Activated naive CD4-positive, alpha-beta T cell treated with anti-CD3 and anti-CD28 coated beads for 36 hours (primary cell): ENCODE measurements at regions not wholly inside any gene's neighbourhood (a gene's known extent, or its start where the extent isn't known, plus 50 kb on each side); places are given as distances from the start of the nearest gene placed in this dataset.
"Not testable (repeated sequence)": the region's sequence is repeated elsewhere in the genome, so short reads cannot be mapped to it uniquely, and the experiment has no call there.

ENCODE experiments used
- CTCF ChIA-PET: fragments of 350-600 bp; sonication (Branson Sonifier 250); formaldehyde crosslinking; loops from one replicate; lab custom pipeline; 2021; ENCODE audit warnings: antibody characterized with exemption; lab: Charles Lee
- DNase-seq: peaks from one replicate; pipeline ENCODE4 v3.0.0-alpha.2; 2020
- H3K27ac Mint-ChIP-seq: one replicate; pipeline ENCODE4 v1.8.0; 2021; ENCODE audit warnings: mild to moderate bottlenecking, mixed read lengths
- H3K27me3 Mint-ChIP-seq: one replicate; pipeline ENCODE4 v1.8.0; 2021; ENCODE audit warnings: low read depth, mixed read lengths
- H3K36me3 Mint-ChIP-seq: one replicate; pipeline ENCODE4 v1.8.0; 2021; ENCODE audit warnings: low read depth, mixed read lengths
- H3K4me1 Mint-ChIP-seq: one replicate; pipeline ENCODE4 v1.8.0; 2021; ENCODE audit warnings: low read depth, mixed read lengths
- H3K4me3 Mint-ChIP-seq: one replicate; pipeline ENCODE4 v1.8.0; 2021; ENCODE audit warnings: mild to moderate bottlenecking, moderate library complexity, mixed read lengths
- H3K9me3 Mint-ChIP-seq: one replicate; pipeline ENCODE4 v1.8.0; 2021; ENCODE audit warnings: mixed read lengths
- intact Hi-C: fragments of 100-400 bp; cut with micrococcal nuclease; formaldehyde crosslinking; loops from one replicate; pipeline ENCODE4 v1.15.1; 2023

DNA sequence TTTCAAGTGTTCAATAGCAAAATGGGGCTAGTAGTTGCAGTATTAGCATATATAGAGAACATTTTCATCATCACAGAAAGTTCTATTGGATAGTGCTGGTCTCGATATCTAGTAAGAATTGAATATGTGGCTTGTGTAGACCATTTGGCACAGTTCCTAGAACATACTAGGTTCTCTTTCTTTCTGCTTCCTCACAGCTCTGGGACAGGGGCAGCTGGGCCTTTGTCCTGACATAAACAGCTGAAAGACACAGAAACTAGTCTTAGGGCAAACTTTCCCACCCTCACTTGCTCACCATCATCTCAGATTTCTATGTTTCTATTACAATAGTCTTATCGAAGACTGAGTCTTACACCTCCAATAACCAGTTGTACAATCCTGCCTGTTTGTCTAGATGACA, 63.7 kb upstream of the DLG1 start:
- no peak for DNase-seq
- no peak overlapping the region for H3K4me3 Mint-ChIP-seq
- no peaks in the 10 kb centered on the region for H3K4me1 Mint-ChIP-seq
- H3K9me3 Mint-ChIP-seq = peaks cover 20% of the 10 kb centered on the region
- intact Hi-C loops = no loop called here
- CTCF ChIA-PET = no interaction called here
- H3K36me3 Mint-ChIP-seq = peaks cover 3% of the 10 kb centered on the region
- H3K27ac Mint-ChIP-seq = no peak overlapping the region
- H3K27me3 Mint-ChIP-seq = no peaks in the 10 kb centered on the region

DNA sequence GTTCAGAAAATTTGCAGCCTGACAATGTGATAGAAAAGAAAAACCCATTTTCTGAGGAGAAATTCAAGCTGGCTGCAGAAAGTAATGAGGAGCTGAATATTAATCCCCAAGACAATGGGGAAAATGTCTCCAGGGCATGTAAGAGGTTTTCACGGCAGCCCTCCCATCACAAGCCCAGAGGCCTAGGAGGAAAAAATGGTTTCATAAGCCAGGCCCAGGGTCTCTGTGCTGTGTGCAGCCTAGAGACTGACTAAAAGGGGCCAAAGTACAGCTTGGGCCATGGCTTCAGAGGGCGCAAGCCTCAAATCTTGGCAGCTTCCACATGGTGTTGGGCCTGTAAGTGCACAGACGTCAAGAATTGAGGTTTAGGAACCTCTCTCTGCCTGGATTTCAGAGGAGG, 61.7 kb upstream of the DLG1 start:
- H3K4me3 Mint-ChIP-seq, H3K27ac Mint-ChIP-seq, DNase-seq, H3K4me1 Mint-ChIP-seq, H3K36me3 Mint-ChIP-seq, intact Hi-C loops, CTCF ChIA-PET, H3K27me3 Mint-ChIP-seq: not testable (repeated sequence)
- H3K9me3 Mint-ChIP-seq = peaks cover 20% of the 10 kb centered on the region

DNA sequence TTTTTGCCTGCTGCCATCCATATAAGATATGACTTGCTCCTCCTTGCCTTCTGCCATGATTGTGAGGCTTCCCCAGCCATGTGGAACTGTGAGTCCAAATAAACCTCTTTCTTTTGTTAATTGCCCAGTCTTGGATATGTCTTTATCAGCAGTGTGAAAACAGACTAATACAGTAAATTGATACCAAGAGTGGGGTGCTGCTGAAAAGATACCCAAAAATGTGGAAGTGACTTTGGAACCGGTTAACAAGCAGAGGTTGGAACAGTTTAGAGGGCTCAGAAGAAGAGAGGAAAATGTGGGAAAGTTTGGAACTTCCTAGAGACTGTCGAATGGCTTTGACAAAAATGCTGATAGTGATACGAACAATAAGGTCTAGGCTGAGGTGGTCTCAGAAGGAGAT, 61.1 kb upstream of the DLG1 start:
- H3K27ac Mint-ChIP-seq, H3K4me1 Mint-ChIP-seq, CTCF ChIA-PET, H3K27me3 Mint-ChIP-seq, H3K36me3 Mint-ChIP-seq, DNase-seq, H3K4me3 Mint-ChIP-seq, intact Hi-C loops: not testable (repeated sequence)
- H3K9me3 Mint-ChIP-seq = peaks cover 20% of the 10 kb centered on the region

DNA sequence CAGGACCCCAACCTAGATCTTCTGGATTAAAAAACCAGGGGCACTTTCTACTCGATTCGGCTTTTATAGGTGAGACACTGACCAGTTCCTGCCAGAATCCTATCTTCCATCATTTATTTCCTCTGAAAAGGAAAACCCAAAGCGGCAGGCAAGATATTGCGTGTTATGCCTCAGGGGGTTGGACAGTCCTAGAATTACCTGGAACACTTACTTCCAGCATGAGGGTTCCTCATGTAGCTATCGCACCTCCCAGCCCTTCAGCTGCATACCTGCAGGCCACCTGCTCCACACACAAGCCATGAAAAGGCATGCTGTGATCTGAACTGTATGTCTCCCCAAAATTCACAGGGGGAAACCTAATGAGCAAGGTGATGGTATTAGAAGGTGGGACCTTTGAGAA, 58.3 kb upstream of the DLG1 start:
- CTCF ChIA-PET = no interaction called here
- Mint-ChIP-seq H3K27me3 (no peaks in the 10 kb centered on the region), H3K36me3 (peaks cover 3% of the 10 kb centered on the region), H3K27ac (no peak overlapping the region), H3K4me1 (no peaks in the 10 kb centered on the region), H3K9me3 (peaks cover 20% of the 10 kb centered on the region), H3K4me3 (no peak overlapping the region)
- no peak for DNase-seq
- intact Hi-C loops = no loop called here

DNA sequence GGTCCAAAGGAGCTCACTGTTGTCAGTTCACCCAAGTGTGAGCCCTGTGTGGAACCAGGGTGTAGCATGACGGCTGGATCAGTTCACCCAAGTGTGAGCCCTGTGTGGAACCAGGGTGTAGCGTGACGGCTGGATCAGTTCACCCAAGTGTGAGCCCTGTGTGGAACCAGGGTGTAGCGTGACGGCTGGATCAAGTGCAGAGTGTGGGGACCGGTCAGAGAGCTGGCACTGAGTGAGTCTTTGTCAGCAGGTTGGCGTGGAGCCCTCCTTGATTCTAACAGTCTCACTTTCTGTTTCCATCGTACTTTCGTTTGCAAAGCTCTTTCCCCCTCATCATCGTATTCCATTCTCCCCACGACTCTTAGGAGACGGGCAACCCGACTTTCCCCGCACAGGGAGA, 57.9 kb upstream of the DLG1 start:
- H3K36me3 Mint-ChIP-seq = peaks cover 2% of the 10 kb centered on the region
- no peaks in the 10 kb centered on the region for H3K27me3 Mint-ChIP-seq
- H3K4me1 Mint-ChIP-seq = no peaks in the 10 kb centered on the region
- intact Hi-C loops = no loop called here
- CTCF ChIA-PET = no interaction called here
- no peak for DNase-seq
- H3K4me3 Mint-ChIP-seq = no peak overlapping the region
- peaks cover 18% of the 10 kb centered on the region for H3K9me3 Mint-ChIP-seq
- H3K27ac Mint-ChIP-seq = no peak overlapping the region

DNA sequence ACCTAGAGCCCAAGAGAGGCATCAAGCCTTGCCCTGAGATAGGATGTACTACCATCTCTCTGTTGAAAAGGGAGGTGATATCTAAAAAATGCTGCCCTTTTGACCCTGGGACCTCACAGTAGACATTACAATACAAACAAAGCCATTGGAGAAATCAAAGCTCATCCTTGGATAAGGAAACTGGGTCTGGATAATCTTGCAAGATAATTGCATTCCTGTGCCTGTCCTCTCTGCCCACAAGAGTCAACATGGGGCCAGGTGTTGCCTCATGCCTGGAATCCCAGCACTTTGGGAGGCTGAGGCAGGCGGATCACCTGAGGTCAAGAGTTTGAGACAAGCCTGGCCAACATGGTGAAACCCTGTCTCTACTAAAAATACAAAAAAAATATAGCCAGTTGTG, 57.3 kb upstream of the DLG1 start:
- Mint-ChIP-seq H3K36me3 (no peaks in the 10 kb centered on the region), H3K4me1 (no peaks in the 10 kb centered on the region), H3K9me3 (peaks cover 13% of the 10 kb centered on the region), H3K4me3 (no peak overlapping the region), H3K27me3 (no peaks in the 10 kb centered on the region), H3K27ac (no peak overlapping the region)
- CTCF ChIA-PET = no interaction called here
- intact Hi-C loops = no loop called here
- DNase-seq = no peak

DNA sequence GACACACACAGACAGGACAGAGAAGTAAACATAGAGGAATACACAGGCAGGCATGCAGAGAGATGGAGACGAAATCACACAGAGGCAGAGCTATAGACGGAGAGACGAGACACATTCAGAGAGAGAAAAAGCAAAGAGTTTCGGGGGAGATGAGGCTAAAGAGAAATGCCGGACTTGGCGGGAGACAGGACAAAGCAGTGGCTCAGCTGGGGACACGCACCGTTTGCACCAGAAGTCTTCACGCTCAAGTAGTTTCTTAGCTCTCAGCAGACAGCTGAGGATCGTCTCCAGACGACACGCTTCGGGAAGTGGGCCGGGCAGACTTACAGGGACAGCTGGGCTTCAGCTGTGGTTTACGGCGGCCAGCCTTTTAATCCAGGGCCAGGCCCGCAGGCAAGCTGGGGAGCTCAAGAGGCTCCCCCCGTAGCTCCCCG, 56.2 kb upstream of the DLG1 start:
- intact Hi-C loops = no loop called here
- H3K4me3 Mint-ChIP-seq = no peak overlapping the region
- peaks cover 3% of the 10 kb centered on the region for H3K9me3 Mint-ChIP-seq
- CTCF ChIA-PET = no interaction called here
- no peaks in the 10 kb centered on the region for H3K27me3 Mint-ChIP-seq
- H3K4me1 Mint-ChIP-seq = no peaks in the 10 kb centered on the region
- DNase-seq = no peak
- H3K36me3 Mint-ChIP-seq = no peaks in the 10 kb centered on the region
- H3K27ac Mint-ChIP-seq = no peak overlapping the region

DNA sequence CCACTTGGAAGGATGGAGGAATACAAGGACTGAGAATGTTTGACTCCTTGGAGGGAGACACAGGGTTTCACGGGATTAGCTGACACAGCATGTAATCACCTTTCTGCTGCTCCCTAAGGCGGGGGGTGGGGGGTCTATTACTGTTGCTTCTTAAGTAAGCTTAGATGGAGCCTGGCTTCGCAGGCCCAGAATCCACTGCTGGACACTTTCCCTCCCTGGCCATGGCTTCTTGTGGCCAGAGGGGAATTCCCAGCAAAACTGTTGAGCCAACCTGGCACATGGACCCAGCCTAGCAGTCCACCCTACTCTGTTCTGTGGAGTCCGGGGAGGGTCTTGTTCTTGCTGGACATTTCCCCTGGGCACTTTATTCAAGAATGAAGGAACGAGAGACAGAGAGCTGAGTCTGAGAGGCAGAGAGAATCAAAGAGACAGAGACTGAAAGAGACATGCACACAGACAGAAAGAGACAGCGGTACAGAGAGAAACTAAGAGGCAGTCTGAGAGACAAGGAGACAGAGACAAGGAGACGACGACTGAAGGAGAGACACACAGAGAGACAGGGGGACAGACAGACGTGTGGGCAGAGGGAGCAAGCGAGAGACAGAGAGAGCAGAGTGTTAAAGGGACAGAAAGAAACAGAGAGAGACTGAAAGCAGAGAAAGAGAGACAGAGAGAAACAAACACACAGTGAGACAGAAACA, 55.6 kb upstream of the DLG1 start:
- intact Hi-C loops = no loop called here
- H3K27ac Mint-ChIP-seq = no peak overlapping the region
- CTCF ChIA-PET = no interaction called here
- no peak overlapping the region for H3K4me3 Mint-ChIP-seq
- no peaks in the 10 kb centered on the region for H3K36me3 Mint-ChIP-seq
- no peaks in the 10 kb centered on the region for H3K27me3 Mint-ChIP-seq
- no peak for DNase-seq
- H3K4me1 Mint-ChIP-seq = no peaks in the 10 kb centered on the region
- H3K9me3 Mint-ChIP-seq = no peaks in the 10 kb centered on the region

DNA sequence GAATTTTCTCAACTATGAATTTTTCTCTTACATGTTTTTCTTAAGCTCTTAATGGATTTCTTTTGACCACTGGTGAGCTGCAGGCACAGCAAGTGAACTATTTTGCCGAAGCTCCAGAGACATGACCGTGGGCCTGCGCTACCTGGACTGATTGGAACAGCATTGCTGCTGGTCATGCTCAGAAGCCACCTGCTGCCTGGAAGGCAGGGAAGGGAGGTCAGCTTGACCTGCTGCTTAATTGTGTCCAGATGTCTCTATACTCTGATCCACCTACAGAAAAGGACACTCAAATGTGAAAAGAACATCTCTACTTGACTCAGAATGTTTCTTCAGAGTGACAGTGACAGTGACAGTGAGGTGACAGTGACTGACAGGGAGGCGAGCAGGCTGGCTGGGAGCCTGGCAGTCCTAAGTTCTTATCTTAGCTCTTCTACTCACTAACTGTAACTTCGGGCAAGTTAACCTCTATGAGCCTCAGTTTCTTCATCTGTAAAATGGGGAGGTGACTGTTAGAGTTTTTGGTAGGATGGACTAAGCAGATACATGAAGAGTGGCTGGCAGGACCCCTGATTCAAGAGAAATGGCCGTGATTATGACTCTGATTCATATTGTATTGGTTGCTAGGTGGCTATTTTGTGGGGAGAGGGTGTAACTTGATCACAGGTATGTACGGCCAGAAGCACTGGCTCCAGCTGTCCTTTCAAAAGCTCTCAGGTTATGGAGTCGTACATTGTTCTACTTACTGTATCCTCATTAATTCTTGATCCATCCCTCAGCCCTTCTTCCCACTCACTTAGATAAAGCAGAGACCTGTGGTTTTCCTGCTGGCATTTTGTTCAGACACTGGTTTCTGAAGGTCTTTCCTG, 54.8 kb upstream of the DLG1 start:
- Mint-ChIP-seq H3K4me3 (no peak overlapping the region), H3K27ac (no peak overlapping the region), H3K4me1 (no peaks in the 10 kb centered on the region), H3K36me3 (no peaks in the 10 kb centered on the region), H3K27me3 (no peaks in the 10 kb centered on the region), H3K9me3 (no peaks in the 10 kb centered on the region)
- intact Hi-C loops = no loop called here
- no peak for DNase-seq
- CTCF ChIA-PET = no interaction called here

DNA sequence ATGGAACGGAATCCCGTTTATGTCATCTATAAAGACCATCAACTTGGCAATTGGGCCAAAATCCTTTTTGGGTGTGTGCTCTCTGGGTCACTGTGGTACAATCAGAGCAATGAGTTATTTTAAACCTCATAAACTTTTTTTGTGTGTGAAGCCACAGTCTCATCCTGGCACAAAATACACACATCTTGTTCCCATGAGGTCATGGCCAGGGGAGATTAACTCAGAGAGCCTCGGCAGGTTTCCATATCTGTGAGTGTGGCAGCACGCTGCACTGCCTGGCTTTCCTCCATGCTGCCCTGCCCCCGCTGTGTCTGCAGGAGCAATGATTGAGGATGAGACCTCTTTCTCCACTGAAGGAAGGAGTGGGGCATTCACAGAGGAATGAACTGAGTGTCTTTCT, 54.0 kb upstream of the DLG1 start:
- CTCF ChIA-PET = interaction anchor here (0.6 kb wide), 1 partner anchor 251 kb away, joined by 4 read pairs; no protein-coding TSS in a partner anchor
- H3K4me3 Mint-ChIP-seq = no peak overlapping the region
- intact Hi-C loops = no loop called here
- H3K36me3 Mint-ChIP-seq = no peaks in the 10 kb centered on the region
- no peak for DNase-seq
- H3K27ac Mint-ChIP-seq = no peak overlapping the region
- H3K27me3 Mint-ChIP-seq = no peaks in the 10 kb centered on the region
- no peaks in the 10 kb centered on the region for H3K9me3 Mint-ChIP-seq
- H3K4me1 Mint-ChIP-seq = no peaks in the 10 kb centered on the region

DNA sequence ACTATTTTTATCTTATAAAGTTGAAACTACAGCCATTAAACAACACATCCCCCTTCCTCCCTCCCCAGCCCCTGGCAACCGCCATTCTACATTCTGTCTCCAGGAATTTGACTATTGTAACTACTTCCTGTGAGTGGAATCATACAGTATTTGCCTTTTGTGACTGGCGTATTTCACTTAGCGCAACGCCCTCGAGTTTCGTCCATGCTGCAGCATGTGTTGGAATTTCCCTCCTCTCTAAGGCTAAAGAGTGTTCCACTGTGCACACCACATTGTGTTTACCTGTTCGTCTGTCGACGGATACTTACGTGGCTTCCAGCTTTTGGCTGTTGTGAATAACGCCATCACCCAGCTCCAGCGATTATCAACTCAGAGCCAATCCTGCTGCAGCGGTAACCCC, 52.0 kb upstream of the DLG1 start:
- H3K9me3 Mint-ChIP-seq = no peaks in the 10 kb centered on the region
- H3K27me3 Mint-ChIP-seq = no peaks in the 10 kb centered on the region
- CTCF ChIA-PET = interaction anchor here (1.7 kb wide), 1 partner anchor 10 kb away, joined by 3 read pairs; no protein-coding TSS in a partner anchor
- H3K27ac Mint-ChIP-seq = no peak overlapping the region
- H3K4me1 Mint-ChIP-seq = no peaks in the 10 kb centered on the region
- no peaks in the 10 kb centered on the region for H3K36me3 Mint-ChIP-seq
- intact Hi-C loops = no loop called here
- DNase-seq = no peak
- no peak overlapping the region for H3K4me3 Mint-ChIP-seq

DNA sequence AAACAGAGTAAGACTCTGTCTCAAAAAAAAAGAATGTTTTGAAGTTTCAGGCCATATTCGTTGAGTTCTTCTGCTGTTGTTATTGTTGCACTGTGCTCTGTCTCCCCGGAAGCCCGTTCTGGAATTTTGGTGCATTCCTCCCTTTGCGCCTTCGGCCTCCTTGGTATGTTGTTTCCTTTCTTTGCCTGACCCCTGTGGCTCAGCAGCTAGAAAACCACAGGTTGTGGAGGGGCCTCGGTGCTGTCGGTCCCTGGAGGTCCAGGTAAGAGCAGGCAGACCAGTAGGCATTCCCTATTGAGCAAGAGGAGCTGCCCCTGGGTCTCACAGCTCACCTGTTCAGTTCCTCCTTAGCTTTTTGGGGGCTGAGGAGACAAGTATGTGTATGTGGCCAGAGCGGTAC, 51.0 kb upstream of the DLG1 start:
- H3K4me1 Mint-ChIP-seq = no peaks in the 10 kb centered on the region
- CTCF ChIA-PET = no interaction called here
- no peak for DNase-seq
- intact Hi-C loops = no loop called here
- no peaks in the 10 kb centered on the region for H3K9me3 Mint-ChIP-seq
- H3K27me3 Mint-ChIP-seq = no peaks in the 10 kb centered on the region
- no peak overlapping the region for H3K4me3 Mint-ChIP-seq
- no peaks in the 10 kb centered on the region for H3K36me3 Mint-ChIP-seq
- no peak overlapping the region for H3K27ac Mint-ChIP-seq
